GM19043 (cell line): ENCODE measurements at regions not wholly inside any gene's neighbourhood (a gene's known extent, or its start where the extent isn't known, plus 50 kb on each side); places are given as distances from the start of the nearest gene placed in this dataset.

Experiments
- ATAC-seq: cut with Tn5 transposase; IDR thresholded peaks from one replicate; pipeline ENCODE4 v1.9.1; 2021; ENCODE audit warnings: low read depth; ENCODE audit not compliant: unreplicated experiment

DNA sequence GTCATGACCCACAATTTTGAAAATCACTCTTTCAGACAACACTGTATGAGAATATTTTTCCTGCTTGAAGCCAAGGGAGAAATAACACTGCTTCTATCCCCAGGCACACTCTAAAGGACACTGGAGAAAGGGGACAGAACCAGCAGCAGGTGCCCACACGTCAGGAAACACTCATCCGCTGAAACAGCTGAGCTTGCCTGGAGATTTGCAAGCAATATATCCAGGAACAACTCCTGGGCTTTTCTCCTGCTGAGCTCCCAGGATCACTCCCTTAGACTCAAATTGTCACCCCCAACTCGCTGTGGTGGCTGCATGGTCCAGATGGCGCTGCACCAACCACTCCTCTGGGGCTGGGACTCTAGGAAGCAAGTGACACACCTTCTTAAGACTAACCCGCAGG, 186.7 kb downstream of the ARL4C start:
- no peak for ATAC-seq

DNA sequence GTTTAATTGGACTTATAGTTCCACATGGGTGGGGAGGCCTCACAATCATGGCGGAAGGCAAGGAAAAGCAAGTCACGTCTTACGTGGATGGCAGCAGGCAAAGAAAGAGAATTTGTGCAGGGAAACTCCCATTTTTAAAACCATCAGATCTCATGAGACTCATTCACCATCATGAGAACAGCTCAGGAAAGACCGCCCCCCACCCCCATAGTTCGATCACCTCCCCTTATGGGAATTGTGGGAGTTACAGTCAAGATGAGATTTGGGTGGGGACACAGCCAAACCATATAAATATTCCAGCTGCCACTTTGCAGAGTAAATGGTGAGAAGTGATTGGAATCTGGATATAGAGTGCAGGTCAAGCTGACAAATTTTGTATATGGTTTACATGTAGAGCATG, 187.4 kb downstream of the ARL4C start:
- ATAC-seq, result no peak

DNA sequence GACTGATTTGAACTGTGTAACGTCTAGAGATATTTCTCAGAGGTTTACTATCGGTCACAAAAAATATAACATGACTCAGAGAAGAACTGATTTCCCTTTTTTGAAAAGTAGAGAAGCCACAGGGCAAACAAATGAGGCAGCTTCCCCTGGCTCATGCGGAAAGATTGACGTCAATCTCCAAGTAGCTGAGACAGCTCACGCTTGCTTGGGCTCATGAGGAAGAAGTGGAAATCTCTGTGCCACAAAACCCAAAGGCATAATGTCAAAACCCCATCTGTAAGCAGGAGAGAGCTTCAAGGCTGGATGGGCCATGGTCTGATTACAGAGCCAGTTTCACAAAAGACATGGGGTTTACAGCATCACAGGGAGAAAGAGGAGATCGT, 188.1 kb downstream of the ARL4C start:
- ATAC-seq, result peak; percentile 91

DNA sequence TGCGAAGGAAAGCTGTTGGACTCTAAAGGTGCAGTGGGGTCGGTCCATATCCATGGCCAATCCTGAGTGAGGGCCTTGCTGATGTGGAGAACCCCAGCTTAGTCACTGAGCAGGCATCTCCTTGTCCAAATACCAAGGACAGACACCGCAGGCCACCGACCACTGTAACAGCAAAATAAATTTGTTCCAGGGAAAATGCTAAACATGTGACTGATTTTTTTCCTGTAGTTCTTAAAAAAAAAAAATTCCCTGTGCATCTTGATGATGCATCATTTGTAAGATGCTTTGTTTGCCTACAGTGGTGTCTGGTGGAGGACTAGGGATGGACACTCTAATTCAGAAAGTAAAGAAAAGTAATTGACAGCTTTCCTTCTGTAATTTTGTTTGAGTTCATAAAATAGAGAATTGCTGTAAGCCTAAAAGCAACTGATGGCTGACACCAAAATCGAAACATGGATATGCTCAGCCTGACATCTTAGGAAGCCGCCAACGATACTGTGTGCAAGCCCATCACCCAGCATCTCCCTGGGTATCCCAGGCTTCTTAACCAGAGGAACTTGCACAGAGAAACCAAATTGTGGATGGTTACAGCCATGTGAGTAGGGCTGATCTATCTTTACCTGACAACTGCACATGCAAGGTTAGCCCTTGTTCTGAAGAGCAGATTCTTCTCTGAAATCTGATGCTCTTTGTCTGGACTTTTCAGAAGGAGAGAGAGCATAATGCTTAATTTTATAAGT, 188.6 kb downstream of the ARL4C start:
- no peak for ATAC-seq

DNA sequence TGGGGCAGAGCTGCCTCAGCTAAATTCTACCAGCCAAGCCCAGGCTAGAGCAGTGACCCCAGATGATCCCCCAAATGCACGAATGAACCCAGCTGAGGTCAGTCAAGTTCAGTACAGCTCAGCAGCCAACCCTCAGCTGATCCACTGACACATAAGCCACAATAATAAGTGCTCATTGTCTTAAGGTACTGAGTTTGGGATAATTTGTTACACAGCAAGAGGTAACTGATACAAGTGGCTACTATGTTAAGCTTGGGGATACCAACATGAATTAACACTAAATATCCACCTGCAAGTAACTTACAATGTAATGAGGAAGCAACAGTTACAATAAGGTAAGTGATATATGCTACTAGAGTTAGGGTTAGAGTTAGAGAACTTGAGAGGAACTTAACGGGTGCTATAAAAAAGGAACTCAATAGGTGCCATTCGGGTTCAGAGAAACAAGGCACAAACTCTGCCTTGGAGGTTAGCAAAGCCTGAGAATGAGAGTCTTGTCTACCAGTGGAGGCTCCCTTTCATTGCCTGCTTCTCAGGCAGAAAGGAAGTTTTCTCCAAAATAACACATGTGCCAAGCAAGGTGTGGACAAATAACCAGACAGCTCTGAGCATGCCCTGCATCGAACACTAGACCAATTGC, 189.4 kb downstream of the ARL4C start:
- ATAC-seq, result no peak

DNA sequence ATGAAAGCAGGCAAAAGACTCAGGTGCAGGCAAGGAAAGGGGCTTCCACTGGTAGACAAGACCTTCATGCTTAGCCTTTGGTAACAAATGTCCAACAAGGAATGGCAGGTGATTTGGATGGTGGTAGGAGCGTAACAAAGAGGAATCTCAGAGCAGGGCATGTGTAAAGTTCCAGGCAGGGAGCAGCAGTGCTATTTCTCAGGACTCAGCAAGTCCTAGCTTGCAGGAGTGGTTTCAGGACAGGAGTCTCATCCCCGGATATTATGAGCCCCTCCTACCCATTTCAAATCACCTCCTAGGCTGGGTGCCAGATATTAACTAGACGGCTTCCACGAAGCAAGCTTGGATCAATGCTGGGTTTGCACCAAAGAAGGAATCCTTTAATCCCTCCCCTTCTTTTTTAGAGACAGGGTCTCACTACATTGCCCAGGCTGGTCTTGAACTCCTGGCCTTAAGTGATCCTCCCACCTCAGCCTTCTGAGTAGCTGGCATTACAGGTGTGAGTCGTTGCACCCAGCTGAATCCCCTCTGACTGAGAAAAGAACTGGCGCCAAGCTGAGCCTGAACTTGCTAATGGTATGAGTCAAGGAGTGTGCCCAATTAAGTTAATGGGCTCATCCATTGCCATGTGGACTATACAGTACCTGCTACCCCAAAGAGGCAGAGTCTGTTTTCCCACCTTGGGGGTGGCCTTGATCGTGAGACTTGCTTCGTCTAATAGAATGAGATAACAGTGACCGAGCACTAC, 190.3 kb downstream of the ARL4C start:
- ATAC-seq, result no peak

DNA sequence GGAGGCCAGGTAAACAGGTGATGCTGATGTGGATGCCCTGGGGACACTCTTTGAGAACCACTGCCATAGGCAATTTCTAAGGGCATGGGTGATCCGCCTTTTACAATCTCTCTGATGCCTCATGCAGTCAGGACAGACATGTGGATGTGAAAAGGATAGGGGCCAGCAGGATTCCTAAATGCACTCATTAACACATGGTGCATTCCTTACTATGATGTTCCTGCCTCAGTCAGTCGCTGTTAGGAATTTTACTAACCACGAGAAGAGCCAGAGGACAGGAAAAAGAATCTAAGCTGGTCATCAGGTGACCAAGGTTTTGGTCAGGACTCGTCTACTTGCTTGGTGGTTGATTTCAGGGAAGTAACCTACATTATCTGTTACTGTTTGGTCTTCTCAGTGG, 191.0 kb downstream of the ARL4C start:
- no peak for ATAC-seq

DNA sequence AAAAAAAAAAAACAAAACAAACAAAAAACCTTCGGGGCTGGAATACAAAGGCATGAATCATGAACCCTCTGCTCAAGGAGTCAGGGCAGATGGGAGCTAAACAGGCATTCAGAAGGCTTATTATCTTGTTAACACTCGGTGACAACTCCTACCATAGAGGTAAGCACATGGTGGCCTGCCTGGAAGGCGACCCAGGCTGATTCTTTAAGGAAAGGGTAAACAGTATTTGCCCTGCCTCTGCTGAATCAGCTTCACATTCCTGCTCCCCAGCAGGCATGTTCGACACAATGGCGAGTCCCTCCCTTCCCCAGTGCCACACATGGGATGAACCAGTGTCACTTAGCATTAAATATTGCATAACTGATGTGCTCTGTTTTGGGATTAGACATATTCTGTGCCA, 191.9 kb downstream of the ARL4C start:
- no peak for ATAC-seq

DNA sequence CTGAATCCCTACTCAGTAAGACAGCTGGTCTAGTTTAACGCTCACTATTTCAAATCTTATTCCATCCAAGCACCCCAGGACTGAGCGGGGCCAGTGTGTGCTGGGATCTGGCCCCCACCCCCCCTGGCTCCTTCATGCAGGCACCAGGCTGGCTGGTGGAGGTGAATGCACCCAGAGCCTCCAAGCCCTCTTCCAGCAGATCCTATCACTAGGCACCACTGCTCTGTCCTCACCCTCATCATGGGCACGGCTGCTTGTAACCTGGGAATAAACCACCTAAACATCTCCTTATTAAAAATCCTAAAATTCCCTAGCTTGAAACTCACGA, 194.3 kb downstream of the ARL4C start:
- ATAC-seq, result no peak

DNA sequence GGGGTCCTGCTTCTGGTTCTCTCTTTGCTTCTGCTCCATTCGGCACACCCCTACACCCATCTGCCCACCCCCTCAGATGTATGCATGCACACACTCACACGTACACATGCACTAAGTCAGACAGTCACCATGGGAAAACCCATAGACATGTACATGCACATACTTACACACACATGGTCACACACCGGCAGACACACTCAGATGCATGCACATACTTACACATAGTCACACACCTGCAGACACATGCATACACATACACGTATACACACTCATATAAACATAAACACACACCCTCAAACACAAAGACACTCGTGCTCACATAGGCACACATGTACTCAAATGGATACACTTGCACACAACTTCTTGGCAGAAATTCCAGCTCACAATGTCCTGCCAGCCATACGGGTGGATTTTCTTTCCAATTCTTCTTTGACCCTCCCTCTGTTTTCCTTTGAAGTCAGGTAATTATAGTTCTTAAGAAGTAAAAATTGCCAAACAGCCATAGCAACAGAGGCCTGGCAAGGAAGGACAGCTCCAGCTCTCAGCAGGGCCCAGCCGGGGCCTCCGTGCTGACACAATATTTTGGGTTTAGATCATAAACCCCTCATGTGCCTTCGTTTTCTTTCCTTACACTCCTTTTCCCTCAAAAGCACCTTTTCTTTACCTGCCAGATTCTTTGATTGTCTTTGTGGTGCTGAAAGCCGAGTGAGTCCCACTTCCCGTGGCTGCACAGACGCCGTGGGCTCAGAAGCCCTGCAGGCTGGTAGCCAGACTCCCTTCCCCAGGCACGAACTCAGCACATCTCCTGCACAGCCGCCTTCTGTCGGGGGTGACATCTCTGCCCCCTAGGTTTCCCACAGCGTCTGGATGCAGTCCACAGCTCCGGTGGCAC, 195.7 kb downstream of the ARL4C start:
- no peak for ATAC-seq

DNA sequence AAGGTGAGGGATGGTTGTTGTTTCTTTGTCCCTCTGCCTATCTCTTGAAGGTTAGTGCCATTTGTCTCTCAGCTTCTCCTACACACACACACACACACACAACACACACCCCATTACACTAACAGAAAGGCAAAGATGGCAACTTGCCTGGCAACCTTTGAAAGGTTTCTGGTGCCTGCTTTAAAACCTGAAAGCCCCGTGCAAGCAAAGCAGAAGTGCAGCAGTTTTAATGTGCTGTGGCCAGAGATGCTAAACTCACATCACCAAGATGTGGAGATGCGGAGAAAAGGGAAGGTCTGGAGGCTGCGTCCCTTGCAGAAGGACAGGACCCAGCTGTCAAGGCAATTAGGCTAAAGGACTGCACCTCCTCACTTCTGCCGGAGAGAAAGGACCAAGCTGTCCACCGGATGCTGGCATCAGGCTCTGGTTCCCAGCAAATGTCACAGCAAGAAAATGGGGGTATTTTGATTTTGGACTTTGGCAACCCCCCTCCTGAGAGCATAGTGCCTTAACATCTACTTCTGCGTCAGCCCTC, 196.4 kb downstream of the ARL4C start:
- no peak for ATAC-seq

DNA sequence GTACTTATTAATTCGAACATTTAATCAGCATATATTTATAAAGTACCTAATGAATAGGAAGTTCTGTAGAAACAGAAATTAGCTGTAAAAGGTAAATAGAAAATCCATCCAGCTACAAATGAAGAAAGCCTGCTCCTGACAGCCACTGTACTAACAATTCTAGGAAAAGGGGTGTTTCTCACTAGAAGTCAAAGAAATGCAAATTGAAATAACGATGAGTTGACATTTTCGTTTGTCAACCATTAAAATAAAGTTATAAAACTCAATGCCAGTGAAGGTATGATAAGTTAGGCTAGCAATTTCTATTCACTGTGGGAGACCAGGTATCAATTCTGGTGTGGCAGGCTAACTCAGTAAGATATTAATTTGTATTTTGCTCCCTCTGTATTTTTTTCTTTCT, 198.0 kb downstream of the ARL4C start:
- ATAC-seq, result no peak

DNA sequence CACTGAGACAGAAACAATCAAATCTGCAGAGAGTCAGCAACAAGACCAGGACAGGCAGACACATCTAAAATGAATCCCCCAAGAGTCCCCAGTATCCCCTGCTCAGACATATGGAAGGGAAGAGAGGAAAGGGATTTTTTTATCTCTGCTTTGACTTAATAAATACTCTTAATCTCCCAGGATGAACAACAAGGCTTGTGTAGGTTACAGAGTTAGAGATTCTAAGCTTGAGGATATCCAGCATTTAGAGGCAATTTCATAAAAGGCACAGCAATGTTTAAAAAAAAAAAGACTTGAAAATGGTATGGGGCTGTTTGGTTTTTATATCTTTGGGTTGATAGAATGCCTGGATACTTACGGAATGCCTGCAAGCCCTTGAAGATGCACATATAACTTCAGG, 199.9 kb downstream of the ARL4C start:
- ATAC-seq, result no peak

DNA sequence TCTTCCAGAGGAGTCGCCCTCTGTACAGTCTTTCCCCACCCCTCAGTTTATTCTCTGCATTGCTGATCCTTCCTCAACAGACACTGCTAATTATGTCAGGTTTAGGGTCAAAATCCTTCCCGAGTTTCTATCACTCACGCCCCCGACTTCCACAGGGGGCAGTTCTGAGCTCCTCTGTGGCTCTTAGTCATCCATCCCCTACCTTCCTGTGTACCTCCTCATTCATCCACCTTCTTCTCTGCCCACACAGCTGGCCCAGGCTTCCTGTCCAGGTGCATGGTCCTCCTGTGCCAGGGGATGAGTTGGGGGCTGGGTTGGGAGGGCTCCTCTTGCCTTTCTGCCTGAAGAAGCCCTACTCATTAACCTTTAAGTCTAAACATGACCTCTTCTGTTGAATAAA, 202.9 kb downstream of the ARL4C start:
- no peak for ATAC-seq

DNA sequence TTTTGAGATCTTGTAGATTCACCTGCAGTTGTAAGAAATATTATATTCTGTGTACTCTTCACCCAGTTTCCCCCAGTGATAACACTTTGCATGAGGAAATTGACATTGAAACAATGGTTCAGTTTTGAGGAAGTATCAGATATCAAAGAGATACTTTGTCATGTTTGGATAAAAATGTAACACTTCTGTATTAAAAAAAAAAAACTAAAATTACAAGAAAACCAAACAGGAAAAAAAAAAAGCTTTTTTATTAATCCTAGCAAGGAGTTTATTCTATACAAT, 204.0 kb downstream of the ARL4C start:
- peak; percentile 8 for ATAC-seq

DNA sequence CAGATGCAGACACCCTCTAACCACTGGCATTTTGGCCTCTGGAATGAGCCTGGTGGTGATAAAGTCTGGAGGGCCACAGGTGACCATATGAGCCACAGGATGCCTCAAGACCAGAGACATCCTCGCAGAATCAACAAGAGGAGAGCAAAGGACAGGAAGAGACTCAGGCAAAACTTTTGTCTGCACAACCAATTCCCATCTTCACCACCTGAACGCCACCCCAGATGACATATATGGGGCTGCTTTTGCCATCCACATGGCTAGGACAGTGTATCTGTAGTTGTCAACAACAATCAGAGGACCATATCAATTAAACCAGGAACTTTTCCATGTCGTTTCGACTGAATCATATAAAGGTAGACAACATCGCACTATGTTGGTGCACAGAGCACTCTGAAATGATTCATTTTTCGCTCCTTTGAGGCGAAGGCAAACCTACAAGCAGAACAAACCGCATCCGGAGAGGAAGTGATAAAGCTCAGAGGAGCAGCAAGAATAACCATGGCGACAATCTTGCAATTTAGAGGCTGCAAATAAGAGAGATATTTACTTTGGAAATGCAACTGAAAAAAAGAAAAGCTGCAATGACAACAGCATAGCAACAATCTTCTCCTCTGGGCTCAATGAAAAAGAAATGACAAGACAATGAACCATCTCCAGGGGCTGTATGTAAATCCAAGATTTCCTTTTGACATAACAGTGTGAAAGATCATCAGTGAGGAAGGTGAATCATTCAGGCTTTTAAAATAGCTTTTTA, 204.5 kb downstream of the ARL4C start:
- ATAC-seq, result peak; percentile 66

DNA sequence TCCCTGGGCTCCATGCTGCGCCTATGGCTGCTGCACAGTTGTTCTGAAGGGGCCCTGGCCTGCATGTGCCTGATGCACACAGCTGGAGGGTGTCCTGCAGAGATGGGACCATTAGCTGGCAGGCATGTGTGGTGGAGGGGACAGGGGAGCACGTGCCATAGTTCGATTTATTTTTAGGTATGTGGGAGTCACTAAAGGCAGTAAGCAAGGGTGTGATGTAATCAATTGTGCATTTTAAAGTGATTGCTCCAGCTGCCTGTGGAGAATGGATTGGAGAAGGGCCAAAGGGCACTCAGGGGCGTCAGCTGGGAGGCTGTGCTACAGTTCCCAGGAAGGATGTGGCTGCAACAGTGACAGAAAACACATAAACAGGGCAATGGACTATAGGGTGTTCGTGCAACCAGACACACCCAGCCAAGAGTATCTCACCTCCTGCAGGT, 205.1 kb downstream of the ARL4C start:
- peak; percentile 15 for ATAC-seq

DNA sequence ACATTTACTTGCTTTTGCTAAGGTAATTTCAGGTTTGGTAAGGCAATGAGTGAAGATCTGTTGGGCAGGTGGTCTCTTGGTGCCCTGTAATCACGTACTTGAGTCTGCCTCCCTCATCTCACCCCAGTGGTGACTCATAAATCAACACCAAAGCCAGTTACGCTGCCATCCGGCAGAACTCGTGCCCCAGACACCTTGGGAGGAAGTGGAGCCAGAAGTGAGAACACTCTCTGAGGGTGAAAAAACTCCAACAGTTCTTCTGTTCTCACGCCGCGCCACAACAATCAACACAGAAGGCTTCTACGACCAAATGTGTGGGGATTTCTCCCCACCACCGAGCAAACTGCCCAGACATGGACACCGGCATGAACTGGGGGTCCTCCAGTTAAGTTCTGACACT, 206.2 kb downstream of the ARL4C start:
- peak; percentile 50 for ATAC-seq

DNA sequence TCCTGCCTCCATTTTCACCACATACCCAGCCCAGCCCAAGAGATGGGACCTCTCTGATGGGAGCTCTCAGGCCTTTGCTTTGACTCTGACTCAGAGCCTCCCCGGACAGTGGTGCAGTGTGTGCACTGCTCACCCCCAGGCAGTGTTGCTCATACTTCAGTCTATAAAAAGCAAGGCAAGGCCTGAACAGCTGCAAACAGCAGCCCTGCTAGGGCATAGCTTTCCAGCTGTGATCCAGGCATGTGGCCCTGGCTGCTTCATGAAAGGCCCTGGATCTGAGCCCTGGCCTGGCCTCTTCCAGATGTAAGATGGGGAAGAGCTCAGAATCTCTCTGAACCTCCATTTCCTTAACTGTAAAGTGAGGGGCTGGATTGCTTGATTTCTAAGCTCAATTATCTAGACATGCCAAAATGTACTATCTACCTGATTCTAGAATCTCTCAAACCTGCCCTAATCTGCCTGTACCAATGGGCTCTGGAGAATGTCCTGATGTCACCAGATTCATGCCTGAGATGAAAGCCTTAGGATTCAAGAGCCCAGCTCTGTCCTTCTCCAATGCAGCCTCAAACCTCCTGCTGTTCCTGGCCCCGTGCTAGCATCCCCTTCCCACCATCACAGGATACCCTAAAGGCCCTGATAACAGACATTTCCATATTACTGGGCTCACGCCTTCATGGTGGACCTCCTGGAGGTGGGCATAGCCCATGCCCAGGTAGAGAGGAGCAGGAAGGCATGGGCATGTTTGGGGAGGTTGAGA, 206.9 kb downstream of the ARL4C start:
- ATAC-seq, result no peak
